Keratinocyte (primary cell): ENCODE measurements at regions not wholly inside any gene's neighbourhood (a gene's known extent, or its start where the extent isn't known, plus 50 kb on each side); places are given as distances from the start of the nearest gene placed in this dataset.

Source experiments
- DNase-seq: peaks from one replicate; pipeline ENCODE4 v3.0.0-alpha.2; 2011; ENCODE audit warnings: low read depth, missing footprints, low spot score
- FAIRE-seq: peaks from 2 replicates; lab custom pipeline; 2011; peaks lifted over from hg19 to GRCh38; lab: Jason Lieb, UNC
- H2AFZ ChIP-seq: 2 replicates; pipeline ENCODE4 v1.6.0; 2012; ENCODE audit warnings: low read length, control low read depth, inconsistent platforms; ENCODE audit not compliant: control insufficient read depth
- H3K27ac ChIP-seq: 2 replicates; pipeline ENCODE4 v1.5.1; 2011; ENCODE audit warnings: low read length; ENCODE audit not compliant: control insufficient read depth, insufficient read depth
- H3K27me3 ChIP-seq: 3 replicates; pipeline ENCODE4 v1.6.0; 2011; ENCODE audit warnings: low read length; ENCODE audit not compliant: control insufficient read depth, insufficient read depth; ENCODE audit errors: extremely low read depth
- H3K36me3 ChIP-seq, 2 experiments: 2 replicates in 1 of 2; 3 replicates in 1 of 2; pipeline ENCODE4 v1.5.1; 2011; ENCODE audit warnings: low read length in 2 of 2, mild to moderate bottlenecking in 1 of 2; ENCODE audit not compliant: control insufficient read depth in 2 of 2, insufficient read depth in 2 of 2; ENCODE audit errors: extremely low read depth in 1 of 2
- H3K4me1 ChIP-seq: 3 replicates; pipeline ENCODE4 v1.5.1; 2011; ENCODE audit warnings: low read length; ENCODE audit not compliant: control insufficient read depth, insufficient read depth; ENCODE audit errors: extremely low read depth
- H3K4me2 ChIP-seq: 3 replicates; pipeline ENCODE4 v1.6.0; 2011; ENCODE audit warnings: low read depth, low read length; ENCODE audit not compliant: control insufficient read depth, insufficient read depth; ENCODE audit errors: extremely low read depth
- H3K4me3 ChIP-seq, 3 experiments: fragments of 200-600 bp in 1 of 3; sonication (generic) in 1 of 3; 2 replicates in 2 of 3; 3 replicates in 1 of 3; pipeline ENCODE4 v1.5.1; 2011 to 2016; ENCODE audit warnings: low read length in 3 of 3, mild to moderate bottlenecking in 3 of 3, control low read depth in 2 of 3, inconsistent platforms in 1 of 3, low read depth in 1 of 3, mixed read lengths in 1 of 3, mixed run types in 1 of 3, moderate library complexity in 1 of 3; ENCODE audit not compliant: control insufficient read depth in 2 of 3, insufficient read depth in 2 of 3; ENCODE audit errors: extremely low read depth in 1 of 3
- H3K79me2 ChIP-seq: 2 replicates; pipeline ENCODE4 v1.6.0; 2012; ENCODE audit warnings: low read length; ENCODE audit not compliant: control insufficient read depth, insufficient read depth
- H3K9ac ChIP-seq: 3 replicates; pipeline ENCODE4 v1.6.0; 2011; ENCODE audit warnings: low read length; ENCODE audit not compliant: control insufficient read depth, insufficient read depth; ENCODE audit errors: extremely low read depth
- H3K9me1 ChIP-seq: 3 replicates; pipeline ENCODE4 v1.6.0; 2011; ENCODE audit warnings: low read length; ENCODE audit not compliant: control insufficient read depth, insufficient read depth; ENCODE audit errors: extremely low read depth
- H3K9me3 ChIP-seq: 2 replicates; pipeline ENCODE4 v1.5.1; 2012; ENCODE audit warnings: low read depth, low read length; ENCODE audit not compliant: control insufficient read depth
- H4K20me1 ChIP-seq: 3 replicates; pipeline ENCODE4 v1.6.0; 2011; ENCODE audit warnings: low read length; ENCODE audit not compliant: control insufficient read depth, insufficient read depth; ENCODE audit errors: extremely low read depth
- EZH2 ChIP-seq: IDR thresholded peaks from one replicate; pipeline ENCODE4 v1.6.1; 2012; ENCODE audit warnings: inconsistent platforms, mild to moderate bottlenecking, low read length, moderate library complexity
- dilution Hi-C: fragments of 300-500 bp; cut with MboI; formaldehyde crosslinking; loops from one replicate; pipeline ENCODE4 v1.7.0; 2020; ENCODE audit warnings: low sequenced_read_pairs; ENCODE audit not compliant: extremely low pct_ligation_motif_present
- TF ChIP-seq, protein P1 (sequence below), 3 experiments: IDR thresholded peaks in 1 of 3; conservative IDR thresholded peaks in 1 of 3; optimal IDR thresholded peaks in 1 of 3; 2 replicates in 2 of 3; 3 replicates in 1 of 3; pipeline versions ENCODE3 to v1.5.1; 2011; ENCODE audit warnings: low read length in 3 of 3, mild to moderate bottlenecking in 3 of 3, moderate library complexity in 2 of 3, control low read depth in 1 of 3, inconsistent platforms in 1 of 3; ENCODE audit not compliant: insufficient read depth in 2 of 3; ENCODE audit errors: extremely low read depth in 1 of 3

GRCh38 chr1:218835609-218836008, 338.1 kb upstream of the LYPLAL1 start:
- H3K4me2 ChIP-seq = no peak overlapping the region
- no peaks in the 10 kb centered on the region for H3K79me2 ChIP-seq
- no peaks in the 10 kb centered on the region for H3K4me1 ChIP-seq
- H3K9me1 ChIP-seq = no peaks in the 10 kb centered on the region
- H3K36me3 ChIP-seq = no peaks in the 10 kb centered on the region
- H4K20me1 ChIP-seq = no peaks in the 10 kb centered on the region
- no peak overlapping the region for H2AFZ ChIP-seq
- no peaks in the 10 kb centered on the region for H3K9me3 ChIP-seq
- no peaks in the 10 kb centered on the region for H3K27me3 ChIP-seq
- DNase-seq = no peak
- H3K27ac ChIP-seq = no peak overlapping the region
- FAIRE-seq = no peak
- H3K9ac ChIP-seq = no peak overlapping the region
- H3K4me3 ChIP-seq = no peak overlapping the region
- dilution Hi-C loops = no loop called here
- TF ChIP-seq, protein P1, sequence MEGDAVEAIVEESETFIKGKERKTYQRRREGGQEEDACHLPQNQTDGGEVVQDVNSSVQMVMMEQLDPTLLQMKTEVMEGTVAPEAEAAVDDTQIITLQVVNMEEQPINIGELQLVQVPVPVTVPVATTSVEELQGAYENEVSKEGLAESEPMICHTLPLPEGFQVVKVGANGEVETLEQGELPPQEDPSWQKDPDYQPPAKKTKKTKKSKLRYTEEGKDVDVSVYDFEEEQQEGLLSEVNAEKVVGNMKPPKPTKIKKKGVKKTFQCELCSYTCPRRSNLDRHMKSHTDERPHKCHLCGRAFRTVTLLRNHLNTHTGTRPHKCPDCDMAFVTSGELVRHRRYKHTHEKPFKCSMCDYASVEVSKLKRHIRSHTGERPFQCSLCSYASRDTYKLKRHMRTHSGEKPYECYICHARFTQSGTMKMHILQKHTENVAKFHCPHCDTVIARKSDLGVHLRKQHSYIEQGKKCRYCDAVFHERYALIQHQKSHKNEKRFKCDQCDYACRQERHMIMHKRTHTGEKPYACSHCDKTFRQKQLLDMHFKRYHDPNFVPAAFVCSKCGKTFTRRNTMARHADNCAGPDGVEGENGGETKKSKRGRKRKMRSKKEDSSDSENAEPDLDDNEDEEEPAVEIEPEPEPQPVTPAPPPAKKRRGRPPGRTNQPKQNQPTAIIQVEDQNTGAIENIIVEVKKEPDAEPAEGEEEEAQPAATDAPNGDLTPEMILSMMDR (optimal IDR thresholded peaks at IDR 0.05 in 1 of 3, IDR thresholded peaks at IDR 0.05 in 1 of 3, conservative IDR thresholded peaks at IDR 0.05 in 1 of 3; ENCODE audit: extremely low read depth in 1 of 3, insufficient read depth in 2 of 3, low read length in 3 of 3) = no peak
- no peak for TF ChIP-seq EZH2

- no peak for FAIRE-seq
- TF ChIP-seq EZH2 = no peak
- TF ChIP-seq, protein P1 (optimal IDR thresholded peaks at IDR 0.05 in 1 of 3, IDR thresholded peaks at IDR 0.05 in 1 of 3, conservative IDR thresholded peaks at IDR 0.05 in 1 of 3; ENCODE audit: extremely low read depth in 1 of 3, insufficient read depth in 2 of 3, low read length in 3 of 3) = no peak
- Histone ChIP-seq H3K4me1 (no peaks in the 10 kb centered on the region), H3K27ac (no peak overlapping the region), H3K27me3 (no peaks in the 10 kb centered on the region), H4K20me1 (no peaks in the 10 kb centered on the region), H3K9me1 (no peaks in the 10 kb centered on the region), H3K4me3 (no peak overlapping the region), H3K9ac (no peak overlapping the region), H3K4me2 (no peak overlapping the region), H3K9me3 (no peaks in the 10 kb centered on the region), H3K36me3 (no peaks in the 10 kb centered on the region), H2AFZ (no peak overlapping the region), H3K79me2 (no peaks in the 10 kb centered on the region)
- dilution Hi-C loops = no loop called here
- DNase-seq = no peak
Measured at GRCh38 chr1:218836264-218836663, 337.4 kb upstream of the LYPLAL1 start.
